NCI-H1105 (cell line): ENCODE measurements at regions not wholly inside any gene's neighbourhood (a gene's known extent, or its start where the extent isn't known, plus 50 kb on each side); places are given as distances from the start of the nearest gene placed in this dataset.
"Not testable (repeated sequence)": the region's sequence is repeated elsewhere in the genome, so short reads cannot be mapped to it uniquely, and the experiment has no call there.

ENCODE experiments used
- DNase-seq: peaks from one replicate; lab custom pipeline; 2025; lab: John Stamatoyannopoulos, UW

GRCh38 chr6:25124216-25124715 lies 154.9 kb upstream of the CARMIL1 start:
- no peak for DNase-seq

GRCh38 chr6:25125736-25126135 lies 153.4 kb upstream of the CARMIL1 start:
- no peak for DNase-seq

- DNase-seq, result no peak
Observed at GRCh38 chr6:25127076-25127837, 151.9 kb upstream of the CARMIL1 start.

- no peak for DNase-seq
Observed at GRCh38 chr6:25130518-25130917, 148.7 kb upstream of the CARMIL1 start.

GRCh38 chr6:25132934-25133333 lies 146.2 kb upstream of the CARMIL1 start:
- no peak for DNase-seq

GRCh38 chr6:25133568-25133967 lies 145.6 kb upstream of the CARMIL1 start:
- no peak for DNase-seq

GRCh38 chr6:25136854-25137253 lies 142.3 kb upstream of the CARMIL1 start:
- no peak for DNase-seq

- DNase-seq, result no peak
Observed at GRCh38 chr6:25137480-25137879, 141.7 kb upstream of the CARMIL1 start.

GRCh38 chr6:25137916-25138232 lies 141.3 kb upstream of the CARMIL1 start:
- DNase-seq, result no peak

GRCh38 chr6:25138233-25138933 lies 140.8 kb upstream of the CARMIL1 start:
- DNase-seq, result no peak

GRCh38 chr6:25138934-25139415 lies 140.2 kb upstream of the CARMIL1 start:
- DNase-seq, result no peak

GRCh38 chr6:25139608-25140007 lies 139.6 kb upstream of the CARMIL1 start:
- not testable (repeated sequence) for DNase-seq

GRCh38 chr6:25142506-25142905 lies 136.7 kb upstream of the CARMIL1 start:
- DNase-seq, result no peak

GRCh38 chr6:25144919-25145318 lies 134.3 kb upstream of the CARMIL1 start:
- DNase-seq, result no peak

GRCh38 chr6:25147223-25147622 lies 132.0 kb upstream of the CARMIL1 start:
- DNase-seq, result no peak

- no peak for DNase-seq
Observed at GRCh38 chr6:25150031-25150430, 129.1 kb upstream of the CARMIL1 start.

GRCh38 chr6:25150863-25151262 lies 128.3 kb upstream of the CARMIL1 start:
- no peak for DNase-seq

- no peak for DNase-seq
Observed at GRCh38 chr6:25153079-25153478, 126.1 kb upstream of the CARMIL1 start.

- no peak for DNase-seq
Observed at GRCh38 chr6:25154034-25154596, 125.1 kb upstream of the CARMIL1 start.

GRCh38 chr6:25155211-25155610 lies 124.0 kb upstream of the CARMIL1 start:
- DNase-seq, result no peak

GRCh38 chr6:25156123-25156522 lies 123.1 kb upstream of the CARMIL1 start:
- no peak for DNase-seq

GRCh38 chr6:25157183-25157582 lies 122.0 kb upstream of the CARMIL1 start:
- no peak for DNase-seq

- DNase-seq, result no peak
Observed at GRCh38 chr6:25157842-25158241, 121.3 kb upstream of the CARMIL1 start.
